ENCODE measurements at regions not wholly inside any gene's neighbourhood (a gene's known extent, or its start where the extent isn't known, plus 50 kb on each side); places are given as distances from the start of the nearest gene placed in this dataset.

- Mint-ChIP-seq H3K36me3 (ENCODE audit: unreplicated experiment) (no peaks in the 10 kb centered on the region), H3K27me3 (ENCODE audit: unreplicated experiment) (no peaks in the 10 kb centered on the region), H3K27ac (ENCODE audit: unreplicated experiment) (no peak overlapping the region), H3K4me3 (ENCODE audit: unreplicated experiment) (no peak overlapping the region), H3K4me1 (ENCODE audit: unreplicated experiment) (no peaks in the 10 kb centered on the region), H3K9me3 (ENCODE audit: unreplicated experiment) (peaks cover 36% of the 10 kb centered on the region)
- no peak for DNase-seq (ENCODE audit: extremely low spot score, unreplicated experiment)
- no peak for TF ChIP-seq CTCF (IDR thresholded peaks at IDR 0.05)
Observed at GRCh38 chr20:55500130-55500529, 505.2 kb downstream of the CBLN4 start.

- H3K4me1 Mint-ChIP-seq (ENCODE audit: unreplicated experiment): no peaks in the 10 kb centered on the region
- TF ChIP-seq CTCF (IDR thresholded peaks at IDR 0.05): no peak
- no peaks in the 10 kb centered on the region for H3K27me3 Mint-ChIP-seq (ENCODE audit: unreplicated experiment)
- DNase-seq (ENCODE audit: extremely low spot score, unreplicated experiment): no peak
- H3K27ac Mint-ChIP-seq (ENCODE audit: unreplicated experiment): no peak overlapping the region
- no peaks in the 10 kb centered on the region for H3K36me3 Mint-ChIP-seq (ENCODE audit: unreplicated experiment)
- peaks cover 17% of the 10 kb centered on the region for H3K9me3 Mint-ChIP-seq (ENCODE audit: unreplicated experiment)
- H3K4me3 Mint-ChIP-seq (ENCODE audit: unreplicated experiment): no peak overlapping the region
Observed at GRCh38 chr20:55488593-55488992, 516.7 kb downstream of the CBLN4 start.

GRCh38 chr20:55478724-55479450 is 526.4 kb downstream of the CBLN4 start:
- H3K27ac Mint-ChIP-seq (ENCODE audit: unreplicated experiment): no peak overlapping the region
- TF ChIP-seq CTCF (IDR thresholded peaks at IDR 0.05): no peak
- no peak overlapping the region for H3K4me3 Mint-ChIP-seq (ENCODE audit: unreplicated experiment)
- no peak for DNase-seq (ENCODE audit: extremely low spot score, unreplicated experiment)
- H3K27me3 Mint-ChIP-seq (ENCODE audit: unreplicated experiment): no peaks in the 10 kb centered on the region
- H3K36me3 Mint-ChIP-seq (ENCODE audit: unreplicated experiment): no peaks in the 10 kb centered on the region
- H3K4me1 Mint-ChIP-seq (ENCODE audit: unreplicated experiment): no peaks in the 10 kb centered on the region
- peaks cover 21% of the 10 kb centered on the region for H3K9me3 Mint-ChIP-seq (ENCODE audit: unreplicated experiment)

GRCh38 chr20:55472704-55473103 is 532.6 kb downstream of the CBLN4 start:
- Mint-ChIP-seq H3K27ac (ENCODE audit: unreplicated experiment) (no peak overlapping the region), H3K4me1 (ENCODE audit: unreplicated experiment) (no peaks in the 10 kb centered on the region), H3K36me3 (ENCODE audit: unreplicated experiment) (no peaks in the 10 kb centered on the region), H3K4me3 (ENCODE audit: unreplicated experiment) (no peak overlapping the region), H3K9me3 (ENCODE audit: unreplicated experiment) (peaks cover 18% of the 10 kb centered on the region), H3K27me3 (ENCODE audit: unreplicated experiment) (no peaks in the 10 kb centered on the region)
- no peak for DNase-seq (ENCODE audit: extremely low spot score, unreplicated experiment)
- TF ChIP-seq CTCF (IDR thresholded peaks at IDR 0.05): no peak

- H3K9me3 Mint-ChIP-seq (ENCODE audit: unreplicated experiment): peaks cover 18% of the 10 kb centered on the region
- no peaks in the 10 kb centered on the region for H3K4me1 Mint-ChIP-seq (ENCODE audit: unreplicated experiment)
- no peak overlapping the region for H3K27ac Mint-ChIP-seq (ENCODE audit: unreplicated experiment)
- no peak for TF ChIP-seq CTCF (IDR thresholded peaks at IDR 0.05)
- no peaks in the 10 kb centered on the region for H3K36me3 Mint-ChIP-seq (ENCODE audit: unreplicated experiment)
- no peaks in the 10 kb centered on the region for H3K27me3 Mint-ChIP-seq (ENCODE audit: unreplicated experiment)
- H3K4me3 Mint-ChIP-seq (ENCODE audit: unreplicated experiment): no peak overlapping the region
- no peak for DNase-seq (ENCODE audit: extremely low spot score, unreplicated experiment)
Observed at GRCh38 chr20:55471052-55472006, 534.0 kb downstream of the CBLN4 start.
